ENCODE measurements at regions not wholly inside any gene's neighbourhood (a gene's known extent, or its start where the extent isn't known, plus 50 kb on each side); places are given as distances from the start of the nearest gene placed in this dataset.

DNA sequence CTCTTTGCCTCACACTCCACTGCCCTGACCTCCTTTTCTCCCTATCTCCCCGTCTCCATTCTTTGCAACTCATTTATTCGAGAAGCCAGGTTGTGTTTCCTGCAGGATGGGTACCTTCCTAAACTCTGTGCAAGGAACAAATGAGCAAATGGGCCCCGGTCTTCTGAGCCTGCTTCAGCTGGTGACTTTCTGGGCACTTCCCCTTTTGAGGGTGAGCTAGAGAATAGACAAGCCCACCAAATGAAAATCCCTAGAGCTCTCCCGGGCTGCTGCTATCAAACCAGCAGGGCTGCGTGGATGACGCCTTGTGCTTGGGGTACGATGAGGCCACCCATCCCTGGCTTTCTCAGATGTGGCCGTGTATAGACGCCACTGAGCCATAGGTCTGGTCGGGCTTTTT is 91.0 kb upstream of the FOXA2 start:
- H3K4me3 ChIP-seq (replicated peaks in 1 of 2; ENCODE audit: low read depth in 2 of 2, low read length in 2 of 2) = no peak overlapping the region
- TF ChIP-seq, protein P1, sequence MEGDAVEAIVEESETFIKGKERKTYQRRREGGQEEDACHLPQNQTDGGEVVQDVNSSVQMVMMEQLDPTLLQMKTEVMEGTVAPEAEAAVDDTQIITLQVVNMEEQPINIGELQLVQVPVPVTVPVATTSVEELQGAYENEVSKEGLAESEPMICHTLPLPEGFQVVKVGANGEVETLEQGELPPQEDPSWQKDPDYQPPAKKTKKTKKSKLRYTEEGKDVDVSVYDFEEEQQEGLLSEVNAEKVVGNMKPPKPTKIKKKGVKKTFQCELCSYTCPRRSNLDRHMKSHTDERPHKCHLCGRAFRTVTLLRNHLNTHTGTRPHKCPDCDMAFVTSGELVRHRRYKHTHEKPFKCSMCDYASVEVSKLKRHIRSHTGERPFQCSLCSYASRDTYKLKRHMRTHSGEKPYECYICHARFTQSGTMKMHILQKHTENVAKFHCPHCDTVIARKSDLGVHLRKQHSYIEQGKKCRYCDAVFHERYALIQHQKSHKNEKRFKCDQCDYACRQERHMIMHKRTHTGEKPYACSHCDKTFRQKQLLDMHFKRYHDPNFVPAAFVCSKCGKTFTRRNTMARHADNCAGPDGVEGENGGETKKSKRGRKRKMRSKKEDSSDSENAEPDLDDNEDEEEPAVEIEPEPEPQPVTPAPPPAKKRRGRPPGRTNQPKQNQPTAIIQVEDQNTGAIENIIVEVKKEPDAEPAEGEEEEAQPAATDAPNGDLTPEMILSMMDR (IDR thresholded peaks at IDR 0.05; ENCODE audit: low read depth, low read length) = no peak
- no peak for DNase-seq (ENCODE audit: low read depth in 2 of 2)

GRCh38 chr20:22678678-22679077 is 94.3 kb upstream of the FOXA2 start:
- no peak overlapping the region for H3K4me3 ChIP-seq (replicated peaks in 1 of 2; ENCODE audit: low read depth in 2 of 2, low read length in 2 of 2)
- TF ChIP-seq, protein P1 (IDR thresholded peaks at IDR 0.05; ENCODE audit: low read depth, low read length) = no peak
- DNase-seq (ENCODE audit: low read depth in 2 of 2) = no peak

GRCh38 chr20:22679197-22679596 is 94.8 kb upstream of the FOXA2 start:
- no peak for DNase-seq (ENCODE audit: low read depth in 2 of 2)
- TF ChIP-seq, protein P1 (IDR thresholded peaks at IDR 0.05; ENCODE audit: low read depth, low read length) = no peak
- no peak overlapping the region for H3K4me3 ChIP-seq (replicated peaks in 1 of 2; ENCODE audit: low read depth in 2 of 2, low read length in 2 of 2)

- H3K4me3 ChIP-seq (replicated peaks in 1 of 2; ENCODE audit: low read depth in 2 of 2, low read length in 2 of 2) = no peak overlapping the region
- DNase-seq (ENCODE audit: low read depth in 2 of 2) = no peak
- TF ChIP-seq, protein P1 (IDR thresholded peaks at IDR 0.05; ENCODE audit: low read depth, low read length) = no peak
Observed at GRCh38 chr20:22680031-22680740, 95.8 kb upstream of the FOXA2 start.

DNA sequence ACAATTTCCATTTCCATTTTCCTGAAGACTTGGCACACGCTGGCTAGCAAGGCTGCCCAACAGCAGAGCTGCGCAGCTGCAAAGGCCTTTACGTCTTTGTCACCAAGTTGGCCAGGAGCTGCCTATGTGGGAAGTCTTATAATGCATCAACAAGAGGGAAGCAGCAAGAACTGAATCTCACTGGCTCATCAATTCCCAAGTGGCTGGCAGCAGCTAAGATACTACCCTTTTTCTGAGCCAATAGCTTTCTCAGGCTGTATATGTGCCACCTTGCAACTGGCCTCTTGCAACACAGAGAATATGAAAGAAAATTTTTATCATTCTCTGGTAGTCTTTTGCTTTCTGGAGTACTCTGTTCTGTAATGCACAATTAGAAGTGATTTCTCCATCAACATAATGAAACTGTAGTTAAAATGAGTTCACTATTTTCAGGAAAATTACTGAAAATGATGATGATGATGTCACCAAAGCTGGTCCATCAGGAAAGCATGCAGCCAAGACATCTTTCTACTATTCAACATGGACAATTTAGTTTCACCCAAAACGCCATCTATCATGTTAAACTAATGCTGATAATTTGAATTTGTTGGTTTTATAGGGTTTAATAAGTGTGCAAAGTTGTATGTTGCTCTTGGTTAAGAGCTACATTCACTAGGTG is 97.3 kb upstream of the FOXA2 start:
- no peak overlapping the region for H3K4me3 ChIP-seq (replicated peaks in 1 of 2; ENCODE audit: low read depth in 2 of 2, low read length in 2 of 2)
- no peak for DNase-seq (ENCODE audit: low read depth in 2 of 2)
- TF ChIP-seq, protein P1 (IDR thresholded peaks at IDR 0.05; ENCODE audit: low read depth, low read length) = no peak

DNA sequence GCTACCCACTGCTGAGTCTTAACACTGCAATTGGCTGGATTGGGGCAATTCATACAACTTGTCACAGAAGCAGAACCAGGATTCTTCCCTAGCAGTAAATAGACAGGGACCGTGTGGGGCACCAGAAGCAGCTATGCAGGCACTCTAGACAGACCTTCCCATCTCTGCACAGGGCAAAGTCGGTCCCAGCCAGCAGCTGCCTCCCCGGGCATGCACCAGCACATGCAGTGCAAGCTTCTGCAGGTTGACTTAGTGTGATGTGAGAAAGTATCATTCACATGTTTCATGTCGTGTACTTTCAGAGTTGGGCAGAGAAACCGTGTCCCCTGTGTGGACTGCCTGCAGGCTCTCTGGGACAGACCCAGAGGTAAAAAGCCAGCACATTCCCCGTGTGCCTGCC is 98.0 kb upstream of the FOXA2 start:
- TF ChIP-seq, protein P1 (IDR thresholded peaks at IDR 0.05; ENCODE audit: low read depth, low read length) = no peak
- no peak for DNase-seq (ENCODE audit: low read depth in 2 of 2)
- no peak overlapping the region for H3K4me3 ChIP-seq (replicated peaks in 1 of 2; ENCODE audit: low read depth in 2 of 2, low read length in 2 of 2)
